ENCODE measurements at regions not wholly inside any gene's neighbourhood (a gene's known extent, or its start where the extent isn't known, plus 50 kb on each side); places are given as distances from the start of the nearest gene placed in this dataset.

DNA sequence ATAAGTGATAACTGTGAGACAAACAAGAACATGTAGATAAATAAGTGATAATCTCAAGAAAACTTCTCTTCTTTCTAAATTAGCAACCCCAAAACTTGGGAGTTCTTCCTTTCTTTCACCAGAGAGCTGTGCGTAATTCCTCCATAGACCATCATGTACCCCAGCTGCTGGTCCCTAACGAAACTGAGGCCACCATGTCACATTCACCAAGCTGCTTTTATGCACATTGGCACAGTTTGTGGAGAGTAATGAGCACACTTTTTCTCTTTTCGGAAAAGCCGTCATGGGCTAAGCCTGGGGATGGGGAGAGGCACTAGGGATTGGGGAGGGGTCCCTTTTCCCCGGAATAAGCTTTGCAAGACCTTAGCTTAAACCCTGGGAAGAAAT lies 561.4 kb downstream of the BNC2 start:
- no peaks in the 10 kb centered on the region for H3K27me3 ChIP-seq (ENCODE audit: insufficient read depth, low read depth)
- H3K27ac ChIP-seq = no peak overlapping the region
- no peaks in the 10 kb centered on the region for H4K20me1 ChIP-seq (ENCODE audit: insufficient read depth)
- H3K4me2 ChIP-seq = no peak overlapping the region
- H3K4me1 ChIP-seq (ENCODE audit: low read depth, poor library complexity, severe bottlenecking) = no peaks in the 10 kb centered on the region
- no peak overlapping the region for H3K9ac ChIP-seq
- H3K36me3 ChIP-seq (ENCODE audit: insufficient read depth) = no peaks in the 10 kb centered on the region
- no peaks in the 10 kb centered on the region for H3K79me2 ChIP-seq (ENCODE audit: insufficient read depth, low read depth)
- H3K4me3 ChIP-seq (IDR thresholded peaks at IDR 0.05; ENCODE audit: insufficient read depth, low read depth, low read length) = no peak overlapping the region
- H2AFZ ChIP-seq (ENCODE audit: low read depth) = no peak overlapping the region
- TF ChIP-seq CTCF (conservative IDR thresholded peaks at IDR 0.05; ENCODE audit: low read depth, low read length) = no peak

- no peak overlapping the region for H3K9ac ChIP-seq
- no peak overlapping the region for H3K27ac ChIP-seq
- H3K4me3 ChIP-seq (IDR thresholded peaks at IDR 0.05; ENCODE audit: insufficient read depth, low read depth, low read length) = no peak overlapping the region
- no peaks in the 10 kb centered on the region for H3K27me3 ChIP-seq (ENCODE audit: insufficient read depth, low read depth)
- no peaks in the 10 kb centered on the region for H3K36me3 ChIP-seq (ENCODE audit: insufficient read depth)
- no peaks in the 10 kb centered on the region for H3K79me2 ChIP-seq (ENCODE audit: insufficient read depth, low read depth)
- no peaks in the 10 kb centered on the region for H4K20me1 ChIP-seq (ENCODE audit: insufficient read depth)
- no peak for TF ChIP-seq CTCF (conservative IDR thresholded peaks at IDR 0.05; ENCODE audit: low read depth, low read length)
- no peaks in the 10 kb centered on the region for H3K4me1 ChIP-seq (ENCODE audit: low read depth, poor library complexity, severe bottlenecking)
- H2AFZ ChIP-seq (ENCODE audit: low read depth) = no peak overlapping the region
- H3K4me2 ChIP-seq = no peak overlapping the region
Observed at GRCh38 chr9:16309469-16310271, 560.8 kb downstream of the BNC2 start.

DNA sequence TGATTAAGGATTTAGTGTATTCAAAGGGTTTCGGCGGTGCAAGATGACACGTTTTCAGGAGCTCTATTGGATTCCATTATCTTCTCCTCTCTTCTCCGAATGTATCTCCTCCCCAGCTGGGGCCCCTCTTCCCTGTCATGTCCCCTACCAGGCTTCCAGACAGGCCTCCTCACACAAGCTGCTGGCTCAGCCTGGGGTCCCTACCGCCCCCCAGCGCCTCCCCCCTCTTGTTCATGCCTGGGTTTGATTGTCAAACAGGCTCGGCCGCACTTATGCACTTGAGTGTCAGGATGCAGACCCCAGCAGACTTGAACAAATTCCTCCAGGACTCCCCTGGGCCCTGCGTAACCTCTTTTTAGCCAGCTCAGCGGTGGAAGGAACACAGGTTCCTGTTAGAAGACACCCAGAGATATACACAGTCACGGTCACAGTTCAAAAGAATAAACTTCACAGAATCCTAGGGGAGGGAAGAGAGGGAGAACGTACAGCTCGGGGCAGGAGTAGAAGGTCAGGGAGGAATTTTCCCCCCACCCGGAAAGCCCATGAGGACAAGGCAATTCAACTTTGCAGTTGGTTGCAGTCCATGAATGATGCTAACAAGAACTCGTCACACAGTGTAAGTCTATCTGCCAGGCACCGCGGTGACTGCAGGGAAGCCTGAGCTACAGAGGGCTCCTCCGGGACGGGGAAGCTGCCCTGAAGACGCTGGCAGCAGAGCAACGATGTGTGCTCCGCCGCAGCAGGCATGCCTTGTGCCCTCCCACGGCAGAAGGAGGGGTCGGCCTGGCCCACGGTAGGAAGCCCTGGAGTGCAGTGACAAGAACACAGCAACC lies 560.0 kb downstream of the BNC2 start:
- no peaks in the 10 kb centered on the region for H4K20me1 ChIP-seq (ENCODE audit: insufficient read depth)
- H3K4me1 ChIP-seq (ENCODE audit: low read depth, poor library complexity, severe bottlenecking) = no peaks in the 10 kb centered on the region
- no peaks in the 10 kb centered on the region for H3K36me3 ChIP-seq (ENCODE audit: insufficient read depth)
- TF ChIP-seq CTCF (conservative IDR thresholded peaks at IDR 0.05; ENCODE audit: low read depth, low read length) = no peak
- H3K4me2 ChIP-seq = no peak overlapping the region
- no peaks in the 10 kb centered on the region for H3K79me2 ChIP-seq (ENCODE audit: insufficient read depth, low read depth)
- H3K9ac ChIP-seq = no peak overlapping the region
- no peak overlapping the region for H2AFZ ChIP-seq (ENCODE audit: low read depth)
- no peak overlapping the region for H3K4me3 ChIP-seq (IDR thresholded peaks at IDR 0.05; ENCODE audit: insufficient read depth, low read depth, low read length)
- no peak overlapping the region for H3K27ac ChIP-seq
- H3K27me3 ChIP-seq (ENCODE audit: insufficient read depth, low read depth) = no peaks in the 10 kb centered on the region

DNA sequence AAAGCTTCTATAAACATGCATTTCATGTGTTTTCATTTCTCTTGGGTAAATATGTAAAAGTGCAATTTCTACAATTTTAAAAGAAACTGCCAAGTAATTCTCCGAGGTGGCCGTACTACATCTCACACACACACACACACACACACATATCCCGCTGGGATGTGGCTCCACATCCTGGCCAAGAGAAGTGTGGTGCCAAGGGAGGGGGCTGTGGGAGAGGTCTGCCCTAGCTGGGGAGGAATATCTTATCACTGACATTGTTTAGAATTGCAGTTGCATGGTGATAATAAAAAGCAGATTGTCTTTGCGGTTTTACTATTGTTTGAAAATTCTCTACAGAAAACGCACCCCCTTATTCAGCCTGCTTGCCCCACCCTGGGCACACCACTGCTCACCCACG lies 558.4 kb downstream of the BNC2 start:
- no peak for TF ChIP-seq CTCF (conservative IDR thresholded peaks at IDR 0.05; ENCODE audit: low read depth, low read length)
- H3K4me1 ChIP-seq (ENCODE audit: low read depth, poor library complexity, severe bottlenecking) = no peaks in the 10 kb centered on the region
- H3K79me2 ChIP-seq (ENCODE audit: insufficient read depth, low read depth) = no peaks in the 10 kb centered on the region
- H3K4me3 ChIP-seq (IDR thresholded peaks at IDR 0.05; ENCODE audit: insufficient read depth, low read depth, low read length) = no peak overlapping the region
- H3K27me3 ChIP-seq (ENCODE audit: insufficient read depth, low read depth) = no peaks in the 10 kb centered on the region
- no peak overlapping the region for H2AFZ ChIP-seq (ENCODE audit: low read depth)
- H3K36me3 ChIP-seq (ENCODE audit: insufficient read depth) = no peaks in the 10 kb centered on the region
- no peak overlapping the region for H3K9ac ChIP-seq
- no peak overlapping the region for H3K4me2 ChIP-seq
- H4K20me1 ChIP-seq (ENCODE audit: insufficient read depth) = no peaks in the 10 kb centered on the region
- no peak overlapping the region for H3K27ac ChIP-seq

Measured in KMS-11 (cell line).